GM18517 (cell line): ENCODE measurements at regions not wholly inside any gene's neighbourhood (a gene's known extent, or its start where the extent isn't known, plus 50 kb on each side); places are given as distances from the start of the nearest gene placed in this dataset.
"Not testable (repeated sequence)": the region's sequence is repeated elsewhere in the genome, so short reads cannot be mapped to it uniquely, and the experiment has no call there.

Experiments used
- ATAC-seq: cut with Tn5 transposase; IDR thresholded peaks from one replicate; pipeline ENCODE4 v1.9.1; 2021; ENCODE audit warnings: mild to moderate bottlenecking, moderate library complexity; ENCODE audit not compliant: unreplicated experiment

GRCh38 chr5:155678371-155678770, 648.6 kb upstream of the SGCD start:
- ATAC-seq, result no peak

GRCh38 chr5:155679530-155679929, 647.4 kb upstream of the SGCD start:
- no peak for ATAC-seq

- no peak for ATAC-seq
Measured at GRCh38 chr5:155684417-155684816, 642.5 kb upstream of the SGCD start.

GRCh38 chr5:155686131-155686530, 640.8 kb upstream of the SGCD start:
- no peak for ATAC-seq

- ATAC-seq, result no peak
Measured at GRCh38 chr5:155689406-155689805, 637.6 kb upstream of the SGCD start.

GRCh38 chr5:155696362-155696761, 630.6 kb upstream of the SGCD start:
- no peak for ATAC-seq

- no peak for ATAC-seq
Measured at GRCh38 chr5:155697236-155697635, 629.7 kb upstream of the SGCD start.

- no peak for ATAC-seq
Measured at GRCh38 chr5:155699385-155699784, 627.6 kb upstream of the SGCD start.

- ATAC-seq, result no peak
Measured at GRCh38 chr5:155700333-155700732, 626.6 kb upstream of the SGCD start.

- no peak for ATAC-seq
Measured at GRCh38 chr5:155711882-155712281, 615.1 kb upstream of the SGCD start.

- ATAC-seq, result not testable (repeated sequence)
Measured at GRCh38 chr5:155714435-155714834, 612.5 kb upstream of the SGCD start.

- no peak for ATAC-seq
Measured at GRCh38 chr5:155726267-155726666, 600.7 kb upstream of the SGCD start.

GRCh38 chr5:155727512-155728145, 599.3 kb upstream of the SGCD start:
- ATAC-seq, result no peak

GRCh38 chr5:155728146-155728856, 598.7 kb upstream of the SGCD start:
- no peak for ATAC-seq

- no peak for ATAC-seq
Measured at GRCh38 chr5:155728857-155729683, 597.9 kb upstream of the SGCD start.

GRCh38 chr5:155729684-155730059, 597.3 kb upstream of the SGCD start:
- no peak for ATAC-seq

GRCh38 chr5:155732587-155733376, 594.2 kb upstream of the SGCD start:
- no peak for ATAC-seq

GRCh38 chr5:155733935-155734334, 593.0 kb upstream of the SGCD start:
- no peak for ATAC-seq

GRCh38 chr5:155735388-155735787, 591.6 kb upstream of the SGCD start:
- no peak for ATAC-seq

- no peak for ATAC-seq
Measured at GRCh38 chr5:155738616-155739015, 588.3 kb upstream of the SGCD start.
